Loucy (cell line): ENCODE measurements at regions not wholly inside any gene's neighbourhood (a gene's known extent, or its start where the extent isn't known, plus 50 kb on each side); places are given as distances from the start of the nearest gene placed in this dataset.

Source experiments
- EZH2phosphoT487 ChIP-seq: fragments of 200-600 bp; IDR thresholded peaks from 2 replicates; pipeline ENCODE4 v1.6.1; 2018; ENCODE audit warnings: antibody characterized with exemption, mild to moderate bottlenecking, moderate library complexity, borderline replicate concordance
- TF ChIP-seq, protein P1 (sequence below): fragments of 200-600 bp; sonication (generic); conservative IDR thresholded peaks from 2 replicates; pipeline ENCODE4 v1.5.1; 2014; ENCODE audit warnings: mild to moderate bottlenecking, antibody characterized with exemption, low read length

DNA sequence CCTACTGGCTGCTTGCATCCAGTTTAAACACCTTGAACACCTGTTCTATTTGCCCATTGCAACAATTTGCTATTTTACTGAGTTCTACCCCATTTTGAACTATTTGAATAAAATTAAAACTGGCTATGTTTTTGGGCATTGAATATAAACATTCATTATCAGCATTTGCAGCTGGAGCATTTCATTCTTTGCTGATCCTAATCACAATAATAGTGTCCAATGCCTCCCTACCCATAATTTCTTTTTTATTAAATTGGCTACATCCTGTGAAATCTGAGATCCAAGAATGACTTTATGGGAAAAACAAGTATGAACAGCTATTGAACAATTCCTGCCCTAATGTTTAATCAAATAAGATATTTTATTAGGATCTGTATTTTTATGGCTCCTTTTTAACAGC, 447.9 kb downstream of the PLA2G4A start:
- TF ChIP-seq, protein P1, sequence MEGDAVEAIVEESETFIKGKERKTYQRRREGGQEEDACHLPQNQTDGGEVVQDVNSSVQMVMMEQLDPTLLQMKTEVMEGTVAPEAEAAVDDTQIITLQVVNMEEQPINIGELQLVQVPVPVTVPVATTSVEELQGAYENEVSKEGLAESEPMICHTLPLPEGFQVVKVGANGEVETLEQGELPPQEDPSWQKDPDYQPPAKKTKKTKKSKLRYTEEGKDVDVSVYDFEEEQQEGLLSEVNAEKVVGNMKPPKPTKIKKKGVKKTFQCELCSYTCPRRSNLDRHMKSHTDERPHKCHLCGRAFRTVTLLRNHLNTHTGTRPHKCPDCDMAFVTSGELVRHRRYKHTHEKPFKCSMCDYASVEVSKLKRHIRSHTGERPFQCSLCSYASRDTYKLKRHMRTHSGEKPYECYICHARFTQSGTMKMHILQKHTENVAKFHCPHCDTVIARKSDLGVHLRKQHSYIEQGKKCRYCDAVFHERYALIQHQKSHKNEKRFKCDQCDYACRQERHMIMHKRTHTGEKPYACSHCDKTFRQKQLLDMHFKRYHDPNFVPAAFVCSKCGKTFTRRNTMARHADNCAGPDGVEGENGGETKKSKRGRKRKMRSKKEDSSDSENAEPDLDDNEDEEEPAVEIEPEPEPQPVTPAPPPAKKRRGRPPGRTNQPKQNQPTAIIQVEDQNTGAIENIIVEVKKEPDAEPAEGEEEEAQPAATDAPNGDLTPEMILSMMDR: no peak
- TF ChIP-seq EZH2phosphoT487: no peak
